Suppressor macrophage (primary cell): ENCODE measurements at regions not wholly inside any gene's neighbourhood (a gene's known extent, or its start where the extent isn't known, plus 50 kb on each side); places are given as distances from the start of the nearest gene placed in this dataset.
"Not testable (repeated sequence)": the region's sequence is repeated elsewhere in the genome, so short reads cannot be mapped to it uniquely, and the experiment has no call there.

Experiments
- DNase-seq, 4 experiments: peaks; one replicate each; pipeline ENCODE4 v3.0.0-alpha.2; 2020 to 2022

DNA sequence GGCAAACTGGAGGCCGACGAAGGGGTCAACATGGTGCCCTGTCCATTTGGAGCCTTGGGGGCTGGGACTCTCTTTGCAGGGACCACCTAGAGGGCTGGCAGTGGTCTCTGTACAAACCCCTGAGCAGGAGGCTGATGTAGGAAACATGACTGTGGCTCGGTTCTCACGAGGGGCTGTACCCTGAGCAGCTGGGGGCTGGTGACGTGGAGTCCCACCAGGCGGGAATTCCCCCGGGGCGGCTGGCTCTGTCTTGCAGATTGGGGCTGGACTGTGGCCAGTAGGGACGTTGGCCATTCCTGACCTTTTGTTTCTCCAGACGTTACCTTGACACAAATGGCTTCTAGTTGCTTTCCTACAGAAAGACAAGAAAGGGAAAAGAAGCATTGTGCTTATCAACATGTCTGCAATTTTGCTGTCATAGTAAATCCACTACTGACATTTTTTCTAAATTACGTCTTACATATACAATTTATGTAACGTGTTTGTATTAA is 115.6 kb upstream of the PRKX start:
- not testable (repeated sequence) for DNase-seq

DNA sequence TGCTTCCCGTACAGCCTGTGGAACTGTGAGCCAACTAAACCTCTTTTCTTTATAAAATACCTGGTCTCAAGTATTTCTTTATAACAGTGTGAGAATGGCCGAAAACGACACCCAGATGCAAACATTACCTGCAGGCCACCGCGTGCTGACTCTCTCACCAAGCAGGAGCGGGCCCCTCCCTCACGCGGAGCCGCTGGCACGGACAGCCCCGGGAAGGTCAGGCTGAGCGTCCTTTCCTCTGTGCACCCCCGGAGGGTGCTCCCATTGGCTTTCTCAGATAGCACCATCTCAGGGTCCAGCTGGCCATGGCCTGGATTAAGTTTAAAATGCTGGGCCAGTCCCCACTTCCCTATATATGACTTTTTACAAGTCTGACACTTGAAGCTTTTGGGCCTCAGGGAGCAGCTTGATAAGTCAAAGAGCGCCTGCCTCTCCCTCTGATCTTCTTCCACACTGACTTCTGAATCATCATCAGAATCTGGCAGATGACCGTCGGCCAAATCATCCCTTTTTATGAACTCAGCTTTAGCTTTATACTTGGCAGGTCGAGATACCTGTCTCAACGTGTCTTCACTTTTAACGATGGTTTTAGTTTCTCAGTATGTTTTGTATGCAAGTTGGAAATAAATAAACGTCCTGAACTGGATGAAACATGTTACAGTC is 115.1 kb upstream of the PRKX start:
- not testable (repeated sequence) for DNase-seq

DNA sequence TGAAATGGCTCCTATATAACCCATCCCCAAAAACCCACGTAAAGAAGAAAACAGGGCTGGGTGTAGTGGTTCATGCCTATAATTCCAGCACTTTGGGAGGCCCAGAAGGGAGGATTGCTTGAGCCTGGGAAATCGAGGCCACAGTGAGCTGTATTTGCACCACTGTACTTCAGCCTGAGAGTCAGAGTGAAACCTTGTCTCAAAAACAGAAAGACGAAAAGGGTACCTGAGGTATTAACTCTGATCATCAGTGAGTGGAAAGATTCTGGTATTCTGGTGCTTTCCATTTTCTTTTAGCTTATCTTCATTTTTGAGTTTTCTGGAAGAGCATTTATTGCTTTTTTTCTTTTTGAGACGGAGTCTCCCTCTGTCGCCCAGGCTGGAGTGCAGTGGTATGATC is 110.6 kb upstream of the PRKX start:
- DNase-seq, result not testable (repeated sequence)

DNA sequence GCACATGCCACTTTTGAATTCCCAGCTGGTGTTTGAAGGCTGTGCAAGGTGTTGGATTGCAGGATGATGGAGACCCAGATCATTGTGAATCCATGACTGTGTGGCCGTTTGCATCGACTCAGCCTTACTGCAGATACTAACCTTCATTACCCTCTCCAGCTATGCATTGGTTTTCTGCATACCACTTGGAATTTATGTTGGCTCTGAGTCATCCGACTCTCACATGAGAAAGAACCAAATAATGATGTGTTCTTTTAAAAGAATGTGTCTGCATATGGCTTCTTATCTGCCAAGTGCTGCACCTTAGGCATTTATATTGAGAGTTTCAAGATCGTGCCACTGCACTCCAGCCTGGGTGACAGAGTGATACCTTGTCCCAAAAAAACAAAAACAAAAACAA is 106.7 kb upstream of the PRKX start:
- no peak for DNase-seq

DNA sequence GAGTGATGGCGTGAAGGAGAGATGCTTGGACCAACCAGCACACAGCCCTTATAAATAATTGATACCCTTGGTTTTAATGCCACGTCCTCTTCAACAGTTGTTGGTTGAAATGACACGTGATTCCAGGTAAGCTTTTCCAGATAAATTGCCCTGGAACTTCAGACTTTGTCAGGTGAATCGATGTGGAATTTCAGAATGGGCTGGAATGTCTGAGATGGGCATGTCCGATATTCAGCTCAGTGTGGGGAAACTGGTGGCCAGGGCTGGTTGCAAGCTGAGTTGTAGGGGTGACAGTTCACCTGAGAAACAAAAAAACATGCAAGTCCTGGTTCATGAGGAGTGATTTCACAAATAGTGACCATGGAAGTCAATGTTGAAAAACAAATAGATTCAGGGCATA is 104.0 kb upstream of the PRKX start:
- DNase-seq, result not testable (repeated sequence)

DNA sequence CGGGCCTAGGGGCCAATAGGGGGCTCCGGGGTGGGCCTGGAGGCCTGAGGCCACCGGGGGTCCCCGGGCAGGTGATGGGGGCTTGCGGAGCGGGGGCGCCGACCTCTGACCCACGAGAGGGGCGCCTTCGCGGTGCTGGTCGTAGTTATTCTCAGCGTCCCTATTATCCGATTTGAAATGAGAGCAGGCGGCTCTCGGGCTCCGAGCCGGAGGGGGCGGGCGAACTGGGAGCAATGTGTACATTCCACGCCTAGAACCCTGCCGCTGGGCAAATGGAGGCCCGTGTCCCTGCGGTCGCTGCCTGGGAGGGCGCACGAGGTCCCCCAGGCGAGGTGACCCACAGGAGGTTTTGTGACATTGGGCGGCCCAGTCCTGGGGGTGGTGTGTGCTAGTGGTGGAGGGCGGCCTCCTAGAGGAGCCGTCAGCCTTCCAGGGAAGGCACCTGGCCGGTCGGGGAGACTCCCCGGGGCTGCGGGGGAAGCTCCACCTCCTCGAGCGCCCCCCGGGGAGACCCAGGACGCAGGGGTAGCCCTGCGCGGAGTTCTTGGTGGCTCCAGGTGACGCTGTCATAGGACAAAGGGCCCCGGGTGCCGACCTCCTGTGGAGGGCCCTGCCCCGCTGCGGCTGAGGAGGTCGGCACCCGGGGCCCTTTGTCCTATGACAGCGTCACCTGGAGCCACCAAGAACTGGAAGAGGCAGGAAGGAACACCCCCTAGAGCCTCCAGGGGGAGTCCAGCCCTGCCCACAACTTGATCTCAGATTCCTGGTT is 102.6 kb upstream of the PRKX start:
- peak; percentile 19 to 63 (median 34) for DNase-seq

DNA sequence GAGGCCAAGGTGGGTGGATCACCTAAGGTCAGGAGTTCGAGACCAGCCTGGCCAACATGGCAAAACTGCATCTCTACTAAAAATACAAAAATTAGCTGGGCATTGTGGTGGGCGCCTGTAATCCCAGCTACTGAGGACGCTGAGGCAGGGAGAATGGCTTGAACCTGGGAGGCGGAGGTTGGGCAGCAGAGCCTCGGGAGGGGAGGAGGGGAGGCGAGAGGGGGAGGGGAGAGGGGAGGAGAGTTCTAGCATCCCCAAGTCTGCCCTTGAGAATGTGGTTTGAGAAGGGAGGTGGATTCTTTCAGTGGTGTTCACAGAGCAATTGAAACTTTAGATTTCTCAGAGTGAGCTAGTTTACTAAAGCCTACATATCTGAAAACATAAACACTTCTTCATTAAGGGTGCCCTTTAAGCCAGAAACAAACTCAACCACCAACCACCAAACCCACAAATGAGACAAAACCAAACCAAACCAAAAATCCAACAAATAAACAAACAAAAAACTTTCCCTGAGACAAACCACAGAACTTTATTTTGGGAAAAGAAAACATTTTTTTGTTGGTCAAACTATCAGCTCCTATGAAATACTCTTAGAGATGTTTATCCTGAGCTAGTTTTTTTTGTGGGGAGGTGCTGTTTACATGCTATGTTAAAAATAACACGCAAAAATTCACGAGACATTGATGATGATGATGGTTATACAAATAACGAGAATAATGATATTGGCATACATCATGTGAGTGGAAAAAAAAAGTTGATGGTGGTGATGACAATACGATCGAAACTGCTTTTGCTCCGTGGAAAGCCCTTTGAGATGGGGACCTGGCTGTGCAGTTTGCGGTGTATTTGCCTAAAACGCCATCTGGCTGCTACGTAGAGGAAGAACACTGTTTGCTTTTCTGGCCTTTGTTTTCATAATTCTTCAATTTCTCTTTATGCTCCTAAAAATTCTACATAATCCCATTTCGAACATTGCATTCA is 98.2 kb upstream of the PRKX start:
- DNase-seq, result peak; percentile 18 to 66 (median 47)

DNA sequence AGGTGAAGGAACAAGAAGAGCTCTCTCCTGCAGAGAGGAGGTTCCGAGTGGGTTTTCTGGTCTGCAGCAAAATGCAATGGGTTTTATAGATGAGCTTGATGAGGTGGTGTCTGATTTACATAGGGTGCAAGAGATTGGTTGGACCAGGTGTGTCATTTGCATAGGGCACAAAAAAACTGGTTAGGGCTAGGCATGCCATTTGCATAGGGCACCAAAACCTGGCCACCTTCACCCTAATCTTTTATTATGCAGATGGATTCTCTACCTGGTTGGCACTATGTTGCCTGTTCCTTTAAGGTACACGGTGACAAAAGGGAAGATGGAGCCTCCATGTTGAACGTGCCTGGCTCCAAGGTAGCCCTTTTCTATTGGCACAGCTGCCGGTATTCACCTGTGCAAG is 94.5 kb upstream of the PRKX start:
- DNase-seq, result no peak

DNA sequence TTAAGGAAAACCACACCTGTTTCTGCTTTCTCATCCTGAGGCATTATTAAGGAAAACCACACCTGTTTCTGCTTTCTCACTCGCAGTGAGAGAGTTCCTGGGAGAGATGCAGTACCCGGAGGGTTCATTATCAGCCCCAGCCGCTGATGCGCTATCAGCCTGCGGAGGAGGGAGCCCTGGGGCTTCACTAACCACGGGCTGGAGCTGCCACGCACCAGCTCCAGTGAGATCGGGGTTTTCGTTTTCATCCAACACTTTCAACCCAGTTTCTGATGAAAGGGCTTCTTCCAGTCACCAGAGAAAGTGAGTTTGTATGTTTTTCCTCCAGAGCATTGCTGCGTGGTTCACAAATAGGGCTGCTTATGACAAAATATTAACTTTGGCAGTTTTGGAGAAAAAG is 93.2 kb upstream of the PRKX start:
- DNase-seq, result no peak

DNA sequence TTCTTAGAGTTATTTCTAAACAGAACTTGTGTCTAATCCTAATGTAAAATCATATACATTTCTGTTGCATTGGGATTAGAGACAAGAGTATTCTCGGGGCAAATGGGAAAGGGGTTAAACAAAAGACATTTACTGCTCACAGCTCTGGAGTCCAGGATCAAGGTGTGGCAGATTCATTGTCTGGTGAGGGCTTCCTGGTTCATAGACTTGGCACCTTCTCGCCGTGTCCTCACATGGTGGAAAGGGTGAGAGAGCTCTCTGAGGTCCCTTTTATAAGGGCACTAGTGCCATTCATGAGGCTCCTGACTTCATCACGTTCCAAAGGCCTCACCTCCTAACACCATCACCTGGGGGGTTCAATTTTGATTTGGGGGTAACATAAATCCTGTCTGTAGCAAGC is 90.3 kb upstream of the PRKX start:
- no peak for DNase-seq

DNA sequence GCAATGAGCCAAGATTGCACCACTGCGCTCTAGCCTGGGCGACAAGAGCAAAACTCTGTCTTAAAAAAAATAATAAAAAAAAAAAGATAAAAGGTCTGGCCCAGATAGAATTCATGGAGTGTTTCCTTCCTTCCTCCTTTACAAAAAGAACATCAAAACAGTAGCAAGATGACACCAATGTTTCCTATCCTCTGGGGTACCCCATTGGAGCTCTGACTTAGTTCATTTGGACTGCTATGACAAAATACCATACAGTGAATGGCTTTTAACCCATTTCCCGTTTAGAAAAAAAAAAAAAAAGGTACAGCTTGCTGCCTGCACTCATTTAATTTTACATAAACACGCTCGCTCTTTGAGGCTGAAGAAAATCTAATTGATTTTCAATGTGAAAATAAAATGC is 89.9 kb upstream of the PRKX start:
- no peak for DNase-seq

DNA sequence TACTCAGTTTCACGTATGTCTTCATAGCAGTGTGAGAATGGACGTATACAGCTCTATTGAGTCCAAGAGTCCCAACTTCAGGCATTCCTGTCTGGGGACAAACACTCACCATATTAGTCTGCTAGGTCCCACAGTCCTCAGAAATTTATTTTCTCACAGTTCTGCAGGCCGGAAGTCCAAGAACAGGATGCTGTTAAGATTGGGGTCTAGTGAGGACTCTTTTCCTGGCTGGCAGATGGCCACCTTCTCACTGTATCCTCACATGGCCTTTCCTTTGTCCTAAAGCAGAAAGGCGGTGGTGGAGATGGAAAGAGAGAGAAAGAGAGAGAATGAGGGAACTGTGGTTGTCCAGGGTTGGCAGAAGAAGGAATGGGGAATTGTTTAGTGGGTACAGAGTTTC is 82.0 kb upstream of the PRKX start:
- DNase-seq, result not testable (repeated sequence)

DNA sequence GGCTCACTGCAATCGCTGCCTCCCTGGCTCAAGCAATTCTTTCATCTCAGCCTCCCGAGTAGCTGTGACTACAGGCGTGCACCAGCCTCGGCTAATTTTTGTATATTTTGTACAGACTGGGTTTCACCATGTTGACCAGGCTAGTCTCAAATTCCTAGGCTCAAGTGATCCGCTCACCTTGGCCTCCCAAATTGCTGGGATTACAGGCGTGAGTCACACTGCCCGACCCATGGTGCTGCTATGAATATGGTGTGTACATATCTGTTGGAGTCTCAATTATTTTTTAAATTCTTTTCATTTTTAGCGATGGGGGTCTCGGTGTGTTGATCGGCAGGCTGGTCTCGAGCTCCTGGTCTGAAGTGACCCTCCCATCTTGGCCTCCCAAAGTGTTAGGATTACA is 78.0 kb upstream of the PRKX start:
- no peak for DNase-seq

DNA sequence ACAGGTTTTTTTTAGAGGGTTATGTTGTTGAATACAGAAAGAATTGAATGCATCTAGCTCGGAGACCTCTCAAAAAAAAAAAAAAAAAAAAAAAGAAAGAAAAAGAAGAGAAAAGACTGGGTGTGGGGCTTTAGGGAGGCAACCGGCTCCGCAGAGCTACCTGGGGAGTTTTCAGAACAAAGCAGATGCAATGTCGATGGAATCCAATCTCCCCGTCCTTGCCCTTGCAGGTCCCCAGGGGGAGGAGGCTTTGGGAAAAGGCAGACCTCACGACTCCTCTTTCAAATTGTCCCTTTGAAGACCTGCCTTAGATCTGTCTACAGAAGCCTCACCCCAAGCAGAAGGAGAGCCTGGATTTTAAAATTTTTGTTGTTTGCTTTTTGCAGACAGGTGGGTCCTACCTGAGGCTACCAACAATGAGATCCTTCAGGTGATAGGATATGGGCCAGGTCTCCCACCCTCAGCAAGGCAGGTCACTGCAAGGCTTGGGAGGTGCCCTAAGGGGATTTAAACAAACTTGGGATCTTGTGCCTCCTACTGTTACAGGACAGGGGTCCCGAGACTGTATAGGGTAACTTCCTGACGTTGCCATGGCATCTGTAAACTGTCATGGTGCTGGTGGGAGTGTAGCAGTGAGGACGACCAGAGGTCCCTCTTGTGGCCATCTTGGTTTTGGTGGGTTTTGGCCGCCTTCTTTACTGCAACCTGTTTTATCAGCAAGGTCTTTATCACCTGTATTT is 75.2 kb upstream of the PRKX start:
- DNase-seq, result no peak

DNA sequence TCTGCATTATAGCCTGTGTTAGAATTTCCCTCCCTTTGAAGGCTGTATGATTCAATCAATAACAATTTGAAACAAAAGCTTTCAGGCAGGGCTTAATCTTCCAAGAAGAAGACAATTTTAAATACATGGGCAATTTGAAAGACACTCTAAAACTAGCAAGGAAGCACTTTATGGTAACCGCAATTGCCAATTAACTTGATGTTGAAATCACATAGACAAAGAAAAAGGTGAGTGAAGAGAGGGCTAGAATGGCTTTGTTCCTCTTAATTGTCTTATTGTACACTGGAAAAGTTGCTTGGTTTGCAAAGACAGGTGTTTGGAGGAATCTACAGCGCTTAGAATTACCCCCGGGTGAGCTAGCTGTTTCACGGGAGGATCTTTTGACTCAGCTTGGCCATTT is 74.4 kb upstream of the PRKX start:
- DNase-seq, result no peak

DNA sequence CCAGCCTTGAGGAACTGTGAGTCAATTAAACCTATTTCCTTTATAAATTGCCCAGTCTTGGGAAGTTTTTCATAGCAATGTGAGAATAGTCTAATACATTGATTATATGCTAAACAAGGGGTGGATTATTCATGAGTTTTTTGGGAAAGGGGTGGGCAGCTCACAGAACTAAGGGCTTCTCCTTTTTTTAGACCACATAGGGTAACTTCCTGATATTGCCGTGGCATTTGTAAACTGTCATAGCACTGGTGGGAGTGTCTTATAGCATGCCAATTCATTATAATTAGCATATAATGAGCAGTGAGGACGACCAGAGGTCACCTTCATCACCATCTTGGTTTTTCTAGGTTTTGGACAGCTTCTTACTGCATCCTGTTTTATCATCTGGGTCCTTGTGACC is 72.4 kb upstream of the PRKX start:
- peak in 3 of 4 experiments; percentile 1 to 42 (median 29) for DNase-seq

DNA sequence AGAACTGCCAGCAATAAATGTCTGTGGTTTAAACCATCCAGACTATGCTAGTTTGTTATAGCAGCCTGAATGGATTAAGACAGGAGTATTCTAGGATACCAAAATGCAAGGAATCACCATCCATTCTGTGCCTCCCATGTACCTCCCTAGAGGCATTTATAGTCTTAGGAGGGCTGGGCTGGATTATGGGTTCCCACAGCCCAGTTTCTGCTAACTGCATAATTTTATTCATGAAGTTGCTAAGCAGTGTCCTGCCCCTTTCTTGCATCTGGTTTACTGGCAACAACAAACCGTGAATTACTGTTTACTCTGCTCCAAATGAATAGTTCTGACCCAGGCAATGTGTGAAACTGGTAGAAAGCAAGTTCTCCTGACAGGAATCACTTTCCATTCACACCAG is 67.1 kb upstream of the PRKX start:
- DNase-seq, result no peak

DNA sequence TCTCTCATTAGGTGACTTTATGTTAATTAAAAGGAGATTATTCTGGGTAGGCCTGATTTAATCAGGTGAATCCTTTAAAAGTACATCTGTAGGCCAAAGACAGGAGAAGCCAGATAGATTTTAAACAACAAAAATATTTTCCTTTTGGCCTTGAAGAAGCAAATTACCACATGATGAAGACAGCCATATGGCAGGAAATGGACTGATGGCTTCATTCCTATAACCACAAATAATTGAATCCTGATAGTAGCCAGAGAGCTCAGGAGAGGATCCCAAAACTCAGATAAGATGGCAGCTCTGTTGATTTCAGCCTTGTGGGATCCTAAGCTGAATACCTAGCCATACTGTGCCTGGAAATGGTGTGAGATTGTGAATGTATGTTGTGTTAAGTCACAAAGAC is 66.1 kb upstream of the PRKX start:
- no peak for DNase-seq

DNA sequence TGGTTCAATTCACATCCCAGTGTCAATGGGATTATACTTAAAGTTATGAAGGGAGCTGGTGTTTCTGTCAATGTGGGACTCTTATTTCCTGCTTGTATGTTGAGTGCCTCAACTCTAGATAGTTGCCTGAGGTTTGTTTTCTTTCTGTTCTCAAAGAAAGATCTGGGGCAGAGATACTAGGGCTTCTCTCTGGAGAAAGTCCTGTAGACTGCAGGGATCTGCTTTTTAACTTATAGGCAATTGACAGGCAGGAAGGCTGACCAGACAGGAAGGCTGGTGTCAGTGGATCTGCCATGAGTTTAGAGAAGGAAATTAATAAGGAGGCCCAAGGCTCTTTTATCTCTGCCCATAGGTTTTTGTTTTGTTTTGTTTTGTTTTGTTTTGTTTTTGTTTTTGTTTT is 64.0 kb upstream of the PRKX start:
- DNase-seq, result no peak

DNA sequence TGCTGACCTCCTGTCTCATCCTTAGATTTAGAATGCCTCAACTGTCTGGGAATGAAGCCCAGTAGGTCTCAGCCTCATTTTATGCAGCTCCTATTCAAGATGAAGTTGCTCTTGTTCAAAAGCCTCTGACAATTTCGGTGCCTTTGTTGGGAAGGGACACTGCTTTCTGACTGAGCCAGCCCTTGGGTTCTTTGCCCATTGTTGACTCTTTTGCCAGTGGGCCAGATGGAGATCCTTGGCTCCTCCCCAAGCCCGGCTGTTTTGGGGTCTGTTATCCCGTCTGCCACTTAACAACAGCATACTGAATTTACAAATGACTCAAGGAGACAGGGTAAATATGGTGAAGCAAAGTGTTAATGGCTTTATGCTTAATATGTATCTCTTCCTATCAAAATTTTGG is 58.3 kb upstream of the PRKX start:
- no peak for DNase-seq

DNA sequence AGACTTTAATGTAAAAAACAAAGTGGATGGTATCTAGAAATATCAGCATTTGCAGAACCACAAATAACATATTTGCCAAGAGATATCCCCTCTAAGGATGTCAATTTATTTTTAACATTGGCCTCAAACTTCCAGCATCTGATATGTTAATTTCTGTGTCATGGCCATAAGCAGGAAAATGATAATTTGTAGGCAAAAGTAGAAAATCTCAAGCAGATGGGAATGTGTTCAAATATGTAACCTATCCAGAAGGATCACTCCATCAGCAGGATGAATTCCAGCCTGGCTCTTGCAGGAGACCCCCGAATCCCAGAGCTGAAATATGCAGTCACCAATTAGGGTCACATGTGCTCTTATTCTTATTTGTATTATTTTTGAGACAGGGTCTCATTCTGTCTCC is 55.4 kb upstream of the PRKX start:
- no peak for DNase-seq
